PFSK-1 (cell line): ENCODE measurements at regions not wholly inside any gene's neighbourhood (a gene's known extent, or its start where the extent isn't known, plus 50 kb on each side); places are given as distances from the start of the nearest gene placed in this dataset.

Experiments used
- FOXP2 ChIP-seq: optimal IDR thresholded peaks from 2 replicates; pipeline ENCODE3; 2011; ENCODE audit warnings: borderline replicate concordance, control low read depth, inconsistent platforms; ENCODE audit not compliant: insufficient read depth; ENCODE audit errors: extremely low read length, extremely low read depth
- POLR2AphosphoS5 ChIP-seq: IDR thresholded peaks from 2 replicates; pipeline ENCODE4 v1.6.1; 2012; ENCODE audit warnings: low read depth, mild to moderate bottlenecking, control low read depth, low read length, moderate library complexity
- REST ChIP-seq, 2 experiments: IDR thresholded peaks; 2 replicates each; pipeline versions ENCODE4 v1.6.1 to v1.8.0; 2011 to 2012; ENCODE audit warnings: low read depth in 2 of 2, low read length in 2 of 2, control low read depth in 1 of 2, inconsistent platforms in 1 of 2, mild to moderate bottlenecking in 1 of 2, moderate library complexity in 1 of 2; ENCODE audit not compliant: insufficient read depth in 1 of 2
- SIN3A ChIP-seq: IDR thresholded peaks from 2 replicates; pipeline ENCODE4 v1.6.1; 2012; ENCODE audit warnings: mild to moderate bottlenecking, low read length, moderate library complexity, borderline replicate concordance; ENCODE audit not compliant: insufficient read depth
- TAF1 ChIP-seq: IDR thresholded peaks from 2 replicates; pipeline ENCODE4 v1.6.1; 2012; ENCODE audit warnings: low read length, control low read depth, borderline replicate concordance; ENCODE audit not compliant: insufficient read depth

- TF ChIP-seq SIN3A: no peak
- no peak for TF ChIP-seq REST (IDR thresholded peaks at IDR 0.05; ENCODE audit: insufficient read depth in 1 of 2, low read depth in 2 of 2, low read length in 2 of 2)
- no peak for TF ChIP-seq TAF1
- TF ChIP-seq FOXP2: no peak
- TF ChIP-seq POLR2AphosphoS5: no peak
Observed at GRCh38 chr10:130634816-130635215, 498.6 kb downstream of the GLRX3 start.

- no peak for TF ChIP-seq POLR2AphosphoS5
- no peak for TF ChIP-seq REST (IDR thresholded peaks at IDR 0.05; ENCODE audit: insufficient read depth in 1 of 2, low read depth in 2 of 2, low read length in 2 of 2)
- TF ChIP-seq TAF1: no peak
- TF ChIP-seq SIN3A: no peak
- TF ChIP-seq FOXP2: no peak
Observed at GRCh38 chr10:130635528-130635927, 499.3 kb downstream of the GLRX3 start.

- TF ChIP-seq REST (IDR thresholded peaks at IDR 0.05; ENCODE audit: insufficient read depth in 1 of 2, low read depth in 2 of 2, low read length in 2 of 2): no peak
- TF ChIP-seq SIN3A: no peak
- no peak for TF ChIP-seq TAF1
- no peak for TF ChIP-seq FOXP2
- no peak for TF ChIP-seq POLR2AphosphoS5
Observed at GRCh38 chr10:130636313-130636930, 500.2 kb downstream of the GLRX3 start.

GRCh38 chr10:130637089-130637676, 501.0 kb downstream of the GLRX3 start:
- no peak for TF ChIP-seq POLR2AphosphoS5
- no peak for TF ChIP-seq REST (IDR thresholded peaks at IDR 0.05; ENCODE audit: insufficient read depth in 1 of 2, low read depth in 2 of 2, low read length in 2 of 2)
- no peak for TF ChIP-seq TAF1
- no peak for TF ChIP-seq SIN3A
- no peak for TF ChIP-seq FOXP2

GRCh38 chr10:130638991-130639390, 502.8 kb downstream of the GLRX3 start:
- TF ChIP-seq TAF1 (no peak), REST (IDR thresholded peaks at IDR 0.05; ENCODE audit: insufficient read depth in 1 of 2, low read depth in 2 of 2, low read length in 2 of 2) (no peak), POLR2AphosphoS5 (no peak), FOXP2 (no peak), SIN3A (no peak)
